HEK293 (cell line): ENCODE measurements at regions not wholly inside any gene's neighbourhood (a gene's known extent, or its start where the extent isn't known, plus 50 kb on each side); places are given as distances from the start of the nearest gene placed in this dataset.

Experiments
- CTCF ChIA-PET: fragments of 350-600 bp; formaldehyde crosslinking; extraction: SDS; loops from one replicate; lab custom pipeline; 2021; ENCODE audit warnings: antibody characterized with exemption; lab: Yijun Ruan, JAX
- POLR2A ChIA-PET: fragments of 300-600 bp; formaldehyde crosslinking; extraction: SDS; loops from one replicate; lab custom pipeline; 2020; ENCODE audit warnings: antibody characterized with exemption, inconsistent platforms; lab: Yijun Ruan, JAX
- H3K27ac ChIP-seq: fragments of 200-500 bp; sonication (Bioruptor generic); 2 replicates; pipeline ENCODE4 v1.5.1; 2014; ENCODE audit warnings: low read depth, low read length, control low read depth, inconsistent platforms; ENCODE audit errors: extremely low read depth
- H3K36me3 ChIP-seq, 2 experiments: fragments of 200-500 bp in 1 of 2; sonication (Bioruptor generic) in 1 of 2; 1 replicate in 1 of 2; 2 replicates in 1 of 2; pipeline ENCODE4 v1.5.1; 2014 to 2017; ENCODE audit warnings: inconsistent platforms in 2 of 2, low read length in 2 of 2; ENCODE audit not compliant: control insufficient read depth in 2 of 2, insufficient read depth in 1 of 2
- H3K4me1 ChIP-seq: fragments of 200-500 bp; sonication (Bioruptor generic); 2 replicates; pipeline ENCODE4 v1.5.1; 2014; ENCODE audit warnings: mild to moderate bottlenecking, low read length, inconsistent platforms; ENCODE audit not compliant: control insufficient read depth, insufficient read depth
- H3K4me3 ChIP-seq: 2 replicates; pipeline ENCODE4 v1.5.1; 2011; ENCODE audit warnings: low read depth, mild to moderate bottlenecking, control low read depth, low read length, moderate library complexity
- H3K9me3 ChIP-seq: fragments of 200-500 bp; sonication (Bioruptor generic); 2 replicates; pipeline ENCODE4 v1.5.1; 2014; ENCODE audit warnings: low read depth, low read length, inconsistent platforms; ENCODE audit not compliant: control insufficient read depth, insufficient read depth
- GLIS1 ChIP-seq: fragments of 450-650 bp; formaldehyde crosslinking; IDR thresholded peaks from 2 replicates; pipeline ENCODE4 v1.5.1; 2016; ENCODE audit warnings: missing biosample characterization, missing genetic modification characterization
- IKZF3 ChIP-seq: fragments of 450-650 bp; IDR thresholded peaks from 2 replicates; pipeline ENCODE4 v1.5.0; 2018; ENCODE audit warnings: missing biosample characterization, mild to moderate bottlenecking, missing genetic modification characterization, moderate library complexity
- INSM2 ChIP-seq: fragments of 450-650 bp; formaldehyde crosslinking; IDR thresholded peaks from 2 replicates; pipeline ENCODE4 v1.5.1; 2016; ENCODE audit warnings: missing biosample characterization, missing genetic modification characterization
- REST ChIP-seq: fragments of 450-650 bp; formaldehyde crosslinking; IDR thresholded peaks from 2 replicates; pipeline ENCODE4 v1.5.1; 2016; ENCODE audit warnings: missing biosample characterization, missing genetic modification characterization
- ZBTB6 ChIP-seq: fragments of 450-650 bp; formaldehyde crosslinking; IDR thresholded peaks from 2 replicates; pipeline ENCODE4 v1.5.1; 2017; ENCODE audit warnings: missing biosample characterization, missing genetic modification characterization
- ZBTB7A ChIP-seq: fragments of 450-650 bp; formaldehyde crosslinking; IDR thresholded peaks from 2 replicates; pipeline ENCODE4 v1.5.1; 2016; ENCODE audit warnings: low read depth, missing biosample characterization, missing genetic modification characterization
- ZIC2 ChIP-seq: fragments of 450-650 bp; formaldehyde crosslinking; IDR thresholded peaks from 2 replicates; pipeline ENCODE4 v1.5.1; 2016; ENCODE audit warnings: missing biosample characterization, missing genetic modification characterization
- ZNF10 ChIP-seq: fragments of 450-650 bp; formaldehyde crosslinking; IDR thresholded peaks from 2 replicates; pipeline ENCODE4 v1.5.1; 2017; ENCODE audit warnings: missing biosample characterization, missing genetic modification characterization
- ZNF138 ChIP-seq: fragments of 450-650 bp; formaldehyde crosslinking; IDR thresholded peaks from 2 replicates; pipeline ENCODE4 v1.5.1; 2016; ENCODE audit warnings: missing biosample characterization, missing genetic modification characterization, borderline replicate concordance
- ZNF148 ChIP-seq: fragments of 450-650 bp; formaldehyde crosslinking; IDR thresholded peaks from 2 replicates; pipeline ENCODE4 v1.5.0; 2017; ENCODE audit warnings: missing biosample characterization, missing genetic modification characterization, borderline replicate concordance
- ZNF16 ChIP-seq: fragments of 450-650 bp; formaldehyde crosslinking; IDR thresholded peaks from 2 replicates; pipeline ENCODE4 v1.5.1; 2016; ENCODE audit warnings: low read depth, missing biosample characterization, missing genetic modification characterization
- ZNF175 ChIP-seq: fragments of 450-650 bp; formaldehyde crosslinking; IDR thresholded peaks from 2 replicates; pipeline ENCODE4 v1.5.1; 2016; ENCODE audit warnings: missing biosample characterization, missing genetic modification characterization
- ZNF404 ChIP-seq: fragments of 450-650 bp; formaldehyde crosslinking; IDR thresholded peaks from 2 replicates; pipeline ENCODE4 v1.5.1; 2017; ENCODE audit warnings: missing biosample characterization, missing genetic modification characterization
- ZNF423 ChIP-seq: fragments of 450-650 bp; formaldehyde crosslinking; IDR thresholded peaks from 2 replicates; pipeline ENCODE4 v1.5.1; 2016; ENCODE audit warnings: missing biosample characterization, missing genetic modification characterization
- ZNF449 ChIP-seq: fragments of 450-650 bp; formaldehyde crosslinking; IDR thresholded peaks from 2 replicates; pipeline ENCODE4 v1.5.1; 2017; ENCODE audit warnings: missing biosample characterization, mild to moderate bottlenecking, missing genetic modification characterization, moderate library complexity
- ZNF501 ChIP-seq: fragments of 450-650 bp; formaldehyde crosslinking; IDR thresholded peaks from 2 replicates; pipeline ENCODE4 v1.5.1; 2016; ENCODE audit warnings: missing biosample characterization, missing genetic modification characterization
- ZNF549 ChIP-seq: fragments of 450-650 bp; IDR thresholded peaks from 2 replicates; pipeline ENCODE4 v1.5.1; 2018; ENCODE audit warnings: missing biosample characterization, missing genetic modification characterization, mild to moderate bottlenecking, inconsistent platforms, moderate library complexity
- ZNF561 ChIP-seq: fragments of 450-650 bp; IDR thresholded peaks from 2 replicates; pipeline ENCODE4 v1.5.1; 2018; ENCODE audit warnings: missing biosample characterization, missing genetic modification characterization, borderline replicate concordance
- ZNF639 ChIP-seq: fragments of 450-650 bp; formaldehyde crosslinking; IDR thresholded peaks from 2 replicates; pipeline ENCODE4 v1.5.1; 2016; ENCODE audit warnings: missing biosample characterization, missing genetic modification characterization
- ZNF701 ChIP-seq: fragments of 450-650 bp; formaldehyde crosslinking; IDR thresholded peaks from 2 replicates; pipeline ENCODE4 v1.5.1; 2016; ENCODE audit warnings: missing biosample characterization, missing genetic modification characterization

- TF ChIP-seq ZNF138 (tag by site-specific recombination): no peak
Measured at GRCh38 chr10:37685741-37686683, 171.4 kb downstream of the ZNF248 start (continued).

GRCh38 chr10:37684765-37685164 is 172.6 kb downstream of the ZNF248 start:
- Histone ChIP-seq H3K27ac (no peak overlapping the region), H3K36me3 (no peaks in the 10 kb centered on the region), H3K4me3 (no peak overlapping the region), H3K9me3 (no peaks in the 10 kb centered on the region), H3K4me1 (no peaks in the 10 kb centered on the region)
- ChIA-PET POLR2A (no interaction called here), CTCF (interaction anchor here (1.0 kb wide), 1 partner anchor 23 kb away, joined by 3 read pairs; no protein-coding TSS in a partner anchor)
- TF ChIP-seq ZNF501 (tag by site-specific recombination) (no peak), ZNF423 (tag by site-specific recombination) (no peak), GLIS1 (tag by site-specific recombination) (no peak), INSM2 (tag by site-specific recombination) (no peak), IKZF3 (tag by site-specific recombination) (no peak), ZNF175 (tag by site-specific recombination) (no peak), ZNF10 (tag by site-specific recombination) (no peak), ZIC2 (tag by site-specific recombination) (no peak), ZNF701 (no peak), ZNF449 (tag by site-specific recombination) (no peak)

- no peak overlapping the region for H3K27ac ChIP-seq
- no peak overlapping the region for H3K4me3 ChIP-seq
- ChIA-PET CTCF (no interaction called here), POLR2A (no interaction called here)
- no peaks in the 10 kb centered on the region for H3K9me3 ChIP-seq
- H3K4me1 ChIP-seq: no peaks in the 10 kb centered on the region
- H3K36me3 ChIP-seq: no peaks in the 10 kb centered on the region
- no peak for TF ChIP-seq ZNF549
- TF ChIP-seq ZNF404 (tag by site-specific recombination): no peak
- TF ChIP-seq ZNF148: no peak
- TF ChIP-seq ZNF16 (tag by site-specific recombination): no peak
- TF ChIP-seq ZNF701: no peak
- no peak for TF ChIP-seq ZNF561 (tag by site-specific recombination)
- no peak for TF ChIP-seq ZBTB6 (tag by site-specific recombination)
- TF ChIP-seq ZNF10 (tag by site-specific recombination): no peak
- TF ChIP-seq REST (tag by site-specific recombination): no peak
- TF ChIP-seq ZBTB7A (tag by site-specific recombination): no peak
- no peak for TF ChIP-seq ZNF639 (tag by site-specific recombination)
Measured at GRCh38 chr10:37682617-37683016, 174.8 kb downstream of the ZNF248 start.
